ENCODE measurements at regions not wholly inside any gene's neighbourhood (a gene's known extent, or its start where the extent isn't known, plus 50 kb on each side); places are given as distances from the start of the nearest gene placed in this dataset.

- TF ChIP-seq ZBTB7A (IDR thresholded peaks at IDR 0.05; ENCODE audit: low read depth) (no peak), EGR1 (IDR thresholded peaks at IDR 0.05) (no peak), NFIC (IDR thresholded peaks at IDR 0.05) (no peak), YY1 (IDR thresholded peaks at IDR 0.05; ENCODE audit: low read depth) (no peak), TCF12 (IDR thresholded peaks at IDR 0.05; ENCODE audit: low read depth) (no peak), CEBPB (IDR thresholded peaks at IDR 0.05) (no peak), TAF1 (IDR thresholded peaks at IDR 0.05; ENCODE audit: low read depth) (no peak), USF1 (IDR thresholded peaks at IDR 0.05) (no peak), EP300 (IDR thresholded peaks at IDR 0.05; ENCODE audit: borderline replicate concordance) (no peak), TEAD4 (IDR thresholded peaks at IDR 0.05) (no peak), RAD21 (IDR thresholded peaks at IDR 0.05; ENCODE audit: low read depth) (no peak), FOXM1 (IDR thresholded peaks at IDR 0.05; ENCODE audit: borderline replicate concordance, low read depth) (no peak), CREB1 (IDR thresholded peaks at IDR 0.05; ENCODE audit: low read depth) (no peak)
- TF ChIP-seq, protein P1, sequence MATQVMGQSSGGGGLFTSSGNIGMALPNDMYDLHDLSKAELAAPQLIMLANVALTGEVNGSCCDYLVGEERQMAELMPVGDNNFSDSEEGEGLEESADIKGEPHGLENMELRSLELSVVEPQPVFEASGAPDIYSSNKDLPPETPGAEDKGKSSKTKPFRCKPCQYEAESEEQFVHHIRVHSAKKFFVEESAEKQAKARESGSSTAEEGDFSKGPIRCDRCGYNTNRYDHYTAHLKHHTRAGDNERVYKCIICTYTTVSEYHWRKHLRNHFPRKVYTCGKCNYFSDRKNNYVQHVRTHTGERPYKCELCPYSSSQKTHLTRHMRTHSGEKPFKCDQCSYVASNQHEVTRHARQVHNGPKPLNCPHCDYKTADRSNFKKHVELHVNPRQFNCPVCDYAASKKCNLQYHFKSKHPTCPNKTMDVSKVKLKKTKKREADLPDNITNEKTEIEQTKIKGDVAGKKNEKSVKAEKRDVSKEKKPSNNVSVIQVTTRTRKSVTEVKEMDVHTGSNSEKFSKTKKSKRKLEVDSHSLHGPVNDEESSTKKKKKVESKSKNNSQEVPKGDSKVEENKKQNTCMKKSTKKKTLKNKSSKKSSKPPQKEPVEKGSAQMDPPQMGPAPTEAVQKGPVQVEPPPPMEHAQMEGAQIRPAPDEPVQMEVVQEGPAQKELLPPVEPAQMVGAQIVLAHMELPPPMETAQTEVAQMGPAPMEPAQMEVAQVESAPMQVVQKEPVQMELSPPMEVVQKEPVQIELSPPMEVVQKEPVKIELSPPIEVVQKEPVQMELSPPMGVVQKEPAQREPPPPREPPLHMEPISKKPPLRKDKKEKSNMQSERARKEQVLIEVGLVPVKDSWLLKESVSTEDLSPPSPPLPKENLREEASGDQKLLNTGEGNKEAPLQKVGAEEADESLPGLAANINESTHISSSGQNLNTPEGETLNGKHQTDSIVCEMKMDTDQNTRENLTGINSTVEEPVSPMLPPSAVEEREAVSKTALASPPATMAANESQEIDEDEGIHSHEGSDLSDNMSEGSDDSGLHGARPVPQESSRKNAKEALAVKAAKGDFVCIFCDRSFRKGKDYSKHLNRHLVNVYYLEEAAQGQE (IDR thresholded peaks at IDR 0.05; ENCODE audit: low read depth), result no peak
- TF ChIP-seq, protein P2, sequence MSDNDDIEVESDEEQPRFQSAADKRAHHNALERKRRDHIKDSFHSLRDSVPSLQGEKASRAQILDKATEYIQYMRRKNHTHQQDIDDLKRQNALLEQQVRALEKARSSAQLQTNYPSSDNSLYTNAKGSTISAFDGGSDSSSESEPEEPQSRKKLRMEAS (IDR thresholded peaks at IDR 0.05), result no peak
Observed at GRCh38 chrX:42220666-42221065, 297.3 kb upstream of the CASK start.

GRCh38 chrX:42220083-42220482 is 296.7 kb upstream of the CASK start:
- TF ChIP-seq FOXM1 (IDR thresholded peaks at IDR 0.05; ENCODE audit: borderline replicate concordance, low read depth) (no peak), TCF12 (IDR thresholded peaks at IDR 0.05; ENCODE audit: low read depth) (no peak), YY1 (IDR thresholded peaks at IDR 0.05; ENCODE audit: low read depth) (no peak), TEAD4 (IDR thresholded peaks at IDR 0.05) (no peak), EP300 (IDR thresholded peaks at IDR 0.05; ENCODE audit: borderline replicate concordance) (no peak), CREB1 (IDR thresholded peaks at IDR 0.05; ENCODE audit: low read depth) (no peak)
- TF ChIP-seq, protein P1 (IDR thresholded peaks at IDR 0.05; ENCODE audit: low read depth), result no peak

DNA sequence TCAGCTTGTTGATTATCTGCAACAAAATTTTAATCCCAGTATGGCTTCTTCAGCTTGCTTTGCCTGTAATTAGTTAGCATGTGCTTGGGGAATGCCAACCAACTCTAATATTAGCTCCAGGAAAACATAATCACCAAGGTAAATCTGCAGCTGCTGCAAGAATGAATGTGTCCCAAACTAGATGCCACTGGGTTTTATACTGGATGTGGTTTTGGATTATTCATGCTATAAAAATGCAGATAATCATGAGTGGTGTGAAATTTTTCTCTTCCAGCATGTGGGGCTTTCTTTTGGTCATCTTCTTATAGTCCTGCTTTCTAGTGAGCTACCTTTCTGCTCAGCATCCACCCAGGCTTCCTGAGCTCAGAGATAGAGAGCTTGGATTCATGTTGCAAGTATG is 295.9 kb upstream of the CASK start:
- TF ChIP-seq NFIC (IDR thresholded peaks at IDR 0.05) (no peak), EP300 (IDR thresholded peaks at IDR 0.05; ENCODE audit: borderline replicate concordance) (no peak), FOXM1 (IDR thresholded peaks at IDR 0.05; ENCODE audit: borderline replicate concordance, low read depth) (no peak), TAF1 (IDR thresholded peaks at IDR 0.05; ENCODE audit: low read depth) (no peak), EGR1 (IDR thresholded peaks at IDR 0.05) (no peak)

DNA sequence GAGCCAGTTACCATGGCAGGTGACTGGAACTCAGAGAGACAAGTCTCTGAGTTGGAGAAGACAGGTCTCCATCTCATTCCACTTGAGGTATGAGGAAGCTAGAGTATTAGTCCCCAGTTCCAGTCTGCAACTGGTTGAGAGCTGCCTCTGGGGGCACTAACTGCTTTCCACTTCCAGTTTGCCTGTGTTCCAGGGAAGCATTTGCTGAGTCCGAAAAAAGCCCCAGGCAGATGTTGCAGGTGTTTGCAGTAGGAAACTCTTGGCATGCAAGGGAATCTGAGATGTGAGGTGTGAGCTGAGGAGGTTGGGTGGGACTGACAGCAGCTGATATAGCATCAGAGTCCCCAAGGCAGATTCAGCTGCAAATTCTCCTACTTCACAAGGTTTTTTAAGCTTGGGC is 272.2 kb upstream of the CASK start:
- TF ChIP-seq, protein P1 (IDR thresholded peaks at IDR 0.05; ENCODE audit: low read depth), result no peak
- no peak for TF ChIP-seq CREB1 (IDR thresholded peaks at IDR 0.05; ENCODE audit: low read depth)
- TF ChIP-seq TEAD4 (IDR thresholded peaks at IDR 0.05), result no peak
- no peak for TF ChIP-seq CEBPB (IDR thresholded peaks at IDR 0.05)
- no peak for TF ChIP-seq YY1 (IDR thresholded peaks at IDR 0.05; ENCODE audit: low read depth)
- no peak for TF ChIP-seq ZBTB7A (IDR thresholded peaks at IDR 0.05; ENCODE audit: low read depth)
- no peak for TF ChIP-seq EP300 (IDR thresholded peaks at IDR 0.05; ENCODE audit: borderline replicate concordance)
- no peak for TF ChIP-seq TAF1 (IDR thresholded peaks at IDR 0.05; ENCODE audit: low read depth)
- TF ChIP-seq USF1 (IDR thresholded peaks at IDR 0.05), result no peak
- no peak for TF ChIP-seq NFIC (IDR thresholded peaks at IDR 0.05)
- TF ChIP-seq EGR1 (IDR thresholded peaks at IDR 0.05), result no peak
- TF ChIP-seq FOXM1 (IDR thresholded peaks at IDR 0.05; ENCODE audit: borderline replicate concordance, low read depth), result no peak
- TF ChIP-seq TCF12 (IDR thresholded peaks at IDR 0.05; ENCODE audit: low read depth), result no peak
- TF ChIP-seq, protein P2 (IDR thresholded peaks at IDR 0.05), result no peak
- TF ChIP-seq RAD21 (IDR thresholded peaks at IDR 0.05; ENCODE audit: low read depth), result no peak

DNA sequence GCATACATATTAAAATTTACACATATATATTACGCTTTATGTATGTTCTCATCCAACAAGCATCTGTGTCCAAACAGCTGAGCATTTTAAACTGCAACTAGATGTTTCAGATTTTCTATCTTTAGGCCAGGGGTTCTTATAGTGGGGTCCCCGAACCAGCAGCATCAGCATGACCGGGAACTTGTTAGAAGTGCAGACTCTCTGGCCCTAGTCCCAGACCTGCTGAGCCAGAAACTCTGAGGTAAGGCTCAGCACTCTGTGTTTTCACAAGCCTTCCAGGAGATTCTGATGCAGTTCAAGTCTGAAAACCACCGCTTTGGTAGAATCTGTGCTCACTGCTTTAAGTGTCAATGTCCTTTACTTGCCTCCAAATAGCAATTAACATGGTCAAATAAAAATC is 266.2 kb upstream of the CASK start:
- TF ChIP-seq TCF12 (IDR thresholded peaks at IDR 0.05; ENCODE audit: low read depth), result no peak
- no peak for TF ChIP-seq CEBPB (IDR thresholded peaks at IDR 0.05)
- TF ChIP-seq FOXM1 (IDR thresholded peaks at IDR 0.05; ENCODE audit: borderline replicate concordance, low read depth), result no peak
- no peak for TF ChIP-seq ZBTB7A (IDR thresholded peaks at IDR 0.05; ENCODE audit: low read depth)
- no peak for TF ChIP-seq EP300 (IDR thresholded peaks at IDR 0.05; ENCODE audit: borderline replicate concordance)
- TF ChIP-seq YY1 (IDR thresholded peaks at IDR 0.05; ENCODE audit: low read depth), result no peak
- TF ChIP-seq CREB1 (IDR thresholded peaks at IDR 0.05; ENCODE audit: low read depth), result no peak
- TF ChIP-seq NFIC (IDR thresholded peaks at IDR 0.05), result no peak
- TF ChIP-seq TEAD4 (IDR thresholded peaks at IDR 0.05), result no peak
- TF ChIP-seq RAD21 (IDR thresholded peaks at IDR 0.05; ENCODE audit: low read depth), result no peak
- no peak for TF ChIP-seq USF1 (IDR thresholded peaks at IDR 0.05)
- no peak for TF ChIP-seq EGR1 (IDR thresholded peaks at IDR 0.05)
- no peak for TF ChIP-seq TAF1 (IDR thresholded peaks at IDR 0.05; ENCODE audit: low read depth)
- TF ChIP-seq, protein P1 (IDR thresholded peaks at IDR 0.05; ENCODE audit: low read depth), result no peak
- TF ChIP-seq, protein P2 (IDR thresholded peaks at IDR 0.05), result no peak
